ENCODE measurements at regions not wholly inside any gene's neighbourhood (a gene's known extent, or its start where the extent isn't known, plus 50 kb on each side); places are given as distances from the start of the nearest gene placed in this dataset.

DNA sequence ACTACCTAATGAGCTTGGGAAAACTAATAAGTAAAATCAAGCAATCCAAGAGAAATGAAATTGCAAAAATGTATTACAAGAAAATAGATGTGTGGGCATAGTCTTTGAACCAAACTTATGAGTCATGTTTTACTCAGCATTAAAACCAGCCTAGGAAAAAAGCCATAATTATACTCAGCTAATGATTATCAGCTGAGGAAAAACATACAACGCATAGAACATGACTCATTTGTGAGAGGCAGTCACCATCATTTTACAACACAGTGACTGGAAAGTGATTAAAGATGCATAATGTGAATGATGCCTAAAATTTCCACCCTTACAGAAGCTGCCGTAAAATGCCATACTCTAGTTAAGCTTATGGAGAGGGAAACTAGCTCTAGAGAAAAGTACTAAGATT, 238.0 kb upstream of the EOMES start:
- TF ChIP-seq, protein P1, sequence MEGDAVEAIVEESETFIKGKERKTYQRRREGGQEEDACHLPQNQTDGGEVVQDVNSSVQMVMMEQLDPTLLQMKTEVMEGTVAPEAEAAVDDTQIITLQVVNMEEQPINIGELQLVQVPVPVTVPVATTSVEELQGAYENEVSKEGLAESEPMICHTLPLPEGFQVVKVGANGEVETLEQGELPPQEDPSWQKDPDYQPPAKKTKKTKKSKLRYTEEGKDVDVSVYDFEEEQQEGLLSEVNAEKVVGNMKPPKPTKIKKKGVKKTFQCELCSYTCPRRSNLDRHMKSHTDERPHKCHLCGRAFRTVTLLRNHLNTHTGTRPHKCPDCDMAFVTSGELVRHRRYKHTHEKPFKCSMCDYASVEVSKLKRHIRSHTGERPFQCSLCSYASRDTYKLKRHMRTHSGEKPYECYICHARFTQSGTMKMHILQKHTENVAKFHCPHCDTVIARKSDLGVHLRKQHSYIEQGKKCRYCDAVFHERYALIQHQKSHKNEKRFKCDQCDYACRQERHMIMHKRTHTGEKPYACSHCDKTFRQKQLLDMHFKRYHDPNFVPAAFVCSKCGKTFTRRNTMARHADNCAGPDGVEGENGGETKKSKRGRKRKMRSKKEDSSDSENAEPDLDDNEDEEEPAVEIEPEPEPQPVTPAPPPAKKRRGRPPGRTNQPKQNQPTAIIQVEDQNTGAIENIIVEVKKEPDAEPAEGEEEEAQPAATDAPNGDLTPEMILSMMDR (optimal IDR thresholded peaks at IDR 0.05 in 1 of 3, IDR thresholded peaks at IDR 0.05 in 1 of 3, conservative IDR thresholded peaks at IDR 0.05 in 1 of 3; ENCODE audit: extremely low read depth in 1 of 3, insufficient read depth in 2 of 3, low read length in 3 of 3) = no peak
- TF ChIP-seq EZH2 (IDR thresholded peaks at IDR 0.05; ENCODE audit: low read length) = no peak

Data from keratinocyte (primary cell).